H1 (cell line): ENCODE measurements at regions not wholly inside any gene's neighbourhood (a gene's known extent, or its start where the extent isn't known, plus 50 kb on each side); places are given as distances from the start of the nearest gene placed in this dataset.

Experiments used
- TF ChIP-seq, protein P1 (sequence below): fragments of 300-600 bp; sonication (generic); IDR thresholded peaks from 2 replicates; pipeline ENCODE4 v1.7.1; 2012; ENCODE audit warnings: low read length, moderate library complexity, mild to moderate bottlenecking, inconsistent platforms; ENCODE audit not compliant: insufficient replicate concordance

DNA sequence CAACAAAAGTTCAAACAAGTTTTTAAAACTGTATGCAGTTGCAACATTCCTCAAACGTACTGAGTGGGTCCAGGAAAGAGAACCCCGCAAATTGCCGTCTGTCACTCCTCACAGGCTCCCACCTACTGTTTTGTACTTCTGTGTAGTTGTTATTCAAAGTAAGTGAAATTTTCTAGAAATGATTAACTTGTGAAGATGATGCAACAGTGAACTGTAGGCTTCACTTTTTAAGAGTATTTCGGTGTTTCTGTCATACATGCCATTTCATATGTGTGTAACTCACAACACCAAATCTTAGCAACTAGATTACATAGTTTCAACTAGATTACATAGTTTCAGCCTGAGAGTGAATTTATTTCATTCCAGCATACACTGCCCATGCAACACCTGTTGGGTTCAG is 226.0 kb upstream of the TANK start (continued):
- TF ChIP-seq, protein P1, sequence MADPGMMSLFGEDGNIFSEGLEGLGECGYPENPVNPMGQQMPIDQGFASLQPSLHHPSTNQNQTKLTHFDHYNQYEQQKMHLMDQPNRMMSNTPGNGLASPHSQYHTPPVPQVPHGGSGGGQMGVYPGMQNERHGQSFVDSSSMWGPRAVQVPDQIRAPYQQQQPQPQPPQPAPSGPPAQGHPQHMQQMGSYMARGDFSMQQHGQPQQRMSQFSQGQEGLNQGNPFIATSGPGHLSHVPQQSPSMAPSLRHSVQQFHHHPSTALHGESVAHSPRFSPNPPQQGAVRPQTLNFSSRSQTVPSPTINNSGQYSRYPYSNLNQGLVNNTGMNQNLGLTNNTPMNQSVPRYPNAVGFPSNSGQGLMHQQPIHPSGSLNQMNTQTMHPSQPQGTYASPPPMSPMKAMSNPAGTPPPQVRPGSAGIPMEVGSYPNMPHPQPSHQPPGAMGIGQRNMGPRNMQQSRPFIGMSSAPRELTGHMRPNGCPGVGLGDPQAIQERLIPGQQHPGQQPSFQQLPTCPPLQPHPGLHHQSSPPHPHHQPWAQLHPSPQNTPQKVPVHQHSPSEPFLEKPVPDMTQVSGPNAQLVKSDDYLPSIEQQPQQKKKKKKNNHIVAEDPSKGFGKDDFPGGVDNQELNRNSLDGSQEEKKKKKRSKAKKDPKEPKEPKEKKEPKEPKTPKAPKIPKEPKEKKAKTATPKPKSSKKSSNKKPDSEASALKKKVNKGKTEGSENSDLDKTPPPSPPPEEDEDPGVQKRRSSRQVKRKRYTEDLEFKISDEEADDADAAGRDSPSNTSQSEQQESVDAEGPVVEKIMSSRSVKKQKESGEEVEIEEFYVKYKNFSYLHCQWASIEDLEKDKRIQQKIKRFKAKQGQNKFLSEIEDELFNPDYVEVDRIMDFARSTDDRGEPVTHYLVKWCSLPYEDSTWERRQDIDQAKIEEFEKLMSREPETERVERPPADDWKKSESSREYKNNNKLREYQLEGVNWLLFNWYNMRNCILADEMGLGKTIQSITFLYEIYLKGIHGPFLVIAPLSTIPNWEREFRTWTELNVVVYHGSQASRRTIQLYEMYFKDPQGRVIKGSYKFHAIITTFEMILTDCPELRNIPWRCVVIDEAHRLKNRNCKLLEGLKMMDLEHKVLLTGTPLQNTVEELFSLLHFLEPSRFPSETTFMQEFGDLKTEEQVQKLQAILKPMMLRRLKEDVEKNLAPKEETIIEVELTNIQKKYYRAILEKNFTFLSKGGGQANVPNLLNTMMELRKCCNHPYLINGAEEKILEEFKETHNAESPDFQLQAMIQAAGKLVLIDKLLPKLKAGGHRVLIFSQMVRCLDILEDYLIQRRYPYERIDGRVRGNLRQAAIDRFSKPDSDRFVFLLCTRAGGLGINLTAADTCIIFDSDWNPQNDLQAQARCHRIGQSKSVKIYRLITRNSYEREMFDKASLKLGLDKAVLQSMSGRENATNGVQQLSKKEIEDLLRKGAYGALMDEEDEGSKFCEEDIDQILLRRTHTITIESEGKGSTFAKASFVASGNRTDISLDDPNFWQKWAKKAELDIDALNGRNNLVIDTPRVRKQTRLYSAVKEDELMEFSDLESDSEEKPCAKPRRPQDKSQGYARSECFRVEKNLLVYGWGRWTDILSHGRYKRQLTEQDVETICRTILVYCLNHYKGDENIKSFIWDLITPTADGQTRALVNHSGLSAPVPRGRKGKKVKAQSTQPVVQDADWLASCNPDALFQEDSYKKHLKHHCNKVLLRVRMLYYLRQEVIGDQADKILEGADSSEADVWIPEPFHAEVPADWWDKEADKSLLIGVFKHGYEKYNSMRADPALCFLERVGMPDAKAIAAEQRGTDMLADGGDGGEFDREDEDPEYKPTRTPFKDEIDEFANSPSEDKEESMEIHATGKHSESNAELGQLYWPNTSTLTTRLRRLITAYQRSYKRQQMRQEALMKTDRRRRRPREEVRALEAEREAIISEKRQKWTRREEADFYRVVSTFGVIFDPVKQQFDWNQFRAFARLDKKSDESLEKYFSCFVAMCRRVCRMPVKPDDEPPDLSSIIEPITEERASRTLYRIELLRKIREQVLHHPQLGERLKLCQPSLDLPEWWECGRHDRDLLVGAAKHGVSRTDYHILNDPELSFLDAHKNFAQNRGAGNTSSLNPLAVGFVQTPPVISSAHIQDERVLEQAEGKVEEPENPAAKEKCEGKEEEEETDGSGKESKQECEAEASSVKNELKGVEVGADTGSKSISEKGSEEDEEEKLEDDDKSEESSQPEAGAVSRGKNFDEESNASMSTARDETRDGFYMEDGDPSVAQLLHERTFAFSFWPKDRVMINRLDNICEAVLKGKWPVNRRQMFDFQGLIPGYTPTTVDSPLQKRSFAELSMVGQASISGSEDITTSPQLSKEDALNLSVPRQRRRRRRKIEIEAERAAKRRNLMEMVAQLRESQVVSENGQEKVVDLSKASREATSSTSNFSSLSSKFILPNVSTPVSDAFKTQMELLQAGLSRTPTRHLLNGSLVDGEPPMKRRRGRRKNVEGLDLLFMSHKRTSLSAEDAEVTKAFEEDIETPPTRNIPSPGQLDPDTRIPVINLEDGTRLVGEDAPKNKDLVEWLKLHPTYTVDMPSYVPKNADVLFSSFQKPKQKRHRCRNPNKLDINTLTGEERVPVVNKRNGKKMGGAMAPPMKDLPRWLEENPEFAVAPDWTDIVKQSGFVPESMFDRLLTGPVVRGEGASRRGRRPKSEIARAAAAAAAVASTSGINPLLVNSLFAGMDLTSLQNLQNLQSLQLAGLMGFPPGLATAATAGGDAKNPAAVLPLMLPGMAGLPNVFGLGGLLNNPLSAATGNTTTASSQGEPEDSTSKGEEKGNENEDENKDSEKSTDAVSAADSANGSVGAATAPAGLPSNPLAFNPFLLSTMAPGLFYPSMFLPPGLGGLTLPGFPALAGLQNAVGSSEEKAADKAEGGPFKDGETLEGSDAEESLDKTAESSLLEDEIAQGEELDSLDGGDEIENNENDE: no peak
